KG1 (cell line): ENCODE measurements at regions not wholly inside any gene's neighbourhood (a gene's known extent, or its start where the extent isn't known, plus 50 kb on each side); places are given as distances from the start of the nearest gene placed in this dataset.

ENCODE experiments used
- DNase-seq: peaks from one replicate; lab custom pipeline; 2025; lab: John Stamatoyannopoulos, UW

GRCh38 chr9:81489046-81489445 lies 200.3 kb downstream of the TLE1 start:
- no peak for DNase-seq

DNA sequence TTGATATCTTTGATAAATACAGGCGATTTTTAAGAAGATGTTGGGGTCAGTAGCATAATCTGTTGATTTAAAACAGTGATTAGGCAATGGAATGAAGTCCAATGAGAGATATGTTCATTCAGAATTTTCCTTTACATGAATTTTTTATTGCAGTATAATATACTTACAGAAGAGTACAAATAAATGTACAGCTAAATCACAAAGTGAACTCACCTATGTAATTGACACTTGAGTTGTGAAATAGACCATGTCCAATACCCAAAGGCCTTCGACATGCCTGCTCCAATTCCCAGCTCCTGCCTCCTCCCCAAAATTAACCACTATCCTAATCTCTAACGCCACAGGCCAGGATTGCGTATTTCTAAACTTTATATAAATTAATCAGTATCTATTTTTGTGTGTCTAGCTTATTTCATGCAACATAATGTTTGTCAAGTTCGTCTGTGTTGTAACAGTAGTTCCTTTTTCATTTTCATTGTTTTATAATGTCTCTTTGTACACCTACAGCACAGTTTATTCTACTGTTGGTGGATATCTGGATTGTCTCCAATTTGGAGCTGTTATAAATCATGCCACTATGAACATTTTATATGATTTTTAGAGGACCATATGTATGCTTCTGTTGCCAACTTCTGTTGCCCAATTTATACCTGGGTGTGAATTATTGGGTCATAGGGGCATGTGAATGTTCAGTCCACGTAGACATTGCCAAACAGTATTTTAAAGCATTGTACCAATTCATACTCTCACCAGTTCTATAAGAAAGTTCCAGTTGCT lies 208.3 kb downstream of the TLE1 start:
- DNase-seq: no peak

GRCh38 chr9:81479573-81479972 lies 209.8 kb downstream of the TLE1 start:
- no peak for DNase-seq

DNA sequence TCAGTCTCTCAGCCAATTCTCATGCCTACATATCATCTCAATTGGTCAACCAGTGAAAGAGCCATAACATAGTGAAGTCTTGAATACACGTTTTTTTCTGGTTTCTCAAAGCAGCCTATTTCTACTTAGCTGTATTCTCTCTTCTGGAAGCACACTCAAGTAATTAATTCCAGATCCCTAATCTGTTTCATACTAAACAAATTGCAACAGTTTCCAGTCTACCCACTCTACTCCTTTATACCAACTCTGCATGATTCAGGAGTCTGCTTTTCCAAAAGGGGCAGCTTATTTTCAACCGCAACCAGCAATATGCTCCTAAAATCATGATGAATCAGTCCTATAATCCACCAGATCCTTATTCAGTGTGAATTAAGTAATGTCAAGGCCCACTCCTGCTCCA lies 211.7 kb downstream of the TLE1 start:
- DNase-seq: no peak

DNA sequence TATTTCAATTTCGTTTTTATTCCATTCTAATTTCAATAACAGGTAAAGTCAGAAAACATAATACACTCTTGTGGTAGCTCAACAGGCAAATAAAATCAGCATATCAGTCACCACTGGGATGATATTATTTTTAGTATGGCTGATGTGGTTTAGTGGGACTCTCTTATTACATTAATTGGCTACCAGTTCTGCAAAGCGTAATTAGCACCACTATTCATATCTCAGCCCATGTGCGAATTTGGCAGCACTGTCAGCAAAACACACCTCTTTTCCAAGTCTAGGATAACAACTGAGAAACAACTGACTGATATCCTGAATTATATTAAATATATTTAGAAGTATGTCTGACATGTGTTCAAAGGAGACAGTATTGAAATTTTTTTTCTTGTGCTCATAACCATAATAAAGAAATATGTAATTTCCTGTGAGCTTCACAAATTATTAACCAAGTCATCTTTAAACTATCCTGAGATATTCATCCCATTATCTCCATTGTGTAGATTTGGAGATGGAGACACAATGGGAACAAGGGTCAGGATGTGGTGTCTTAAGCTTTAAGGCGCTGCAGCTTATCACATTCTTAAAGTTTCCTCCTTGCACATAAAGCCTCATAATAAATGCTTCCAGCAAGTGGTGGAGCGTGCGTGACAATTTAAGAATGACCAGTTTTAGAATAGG lies 212.4 kb downstream of the TLE1 start:
- DNase-seq: no peak

DNA sequence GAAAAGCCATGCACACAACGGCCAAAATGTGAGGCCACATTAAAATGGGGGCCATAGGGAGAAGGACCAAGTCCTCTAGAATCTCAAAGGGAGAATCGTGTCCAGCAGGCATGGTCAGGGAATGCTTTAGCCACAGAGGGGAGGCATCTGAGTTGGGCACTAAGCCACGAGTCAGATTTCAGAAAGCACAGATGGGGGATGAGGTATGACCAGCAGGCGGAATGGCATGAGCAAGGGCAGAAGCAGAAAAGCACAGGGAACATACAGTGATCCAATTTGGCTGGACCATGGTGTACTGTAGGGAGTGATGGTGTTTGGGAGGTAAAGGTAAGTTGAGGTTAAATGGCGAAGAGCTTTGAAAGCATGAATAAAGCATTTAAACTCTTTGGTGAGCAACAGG lies 214.6 kb downstream of the TLE1 start:
- DNase-seq: no peak

DNA sequence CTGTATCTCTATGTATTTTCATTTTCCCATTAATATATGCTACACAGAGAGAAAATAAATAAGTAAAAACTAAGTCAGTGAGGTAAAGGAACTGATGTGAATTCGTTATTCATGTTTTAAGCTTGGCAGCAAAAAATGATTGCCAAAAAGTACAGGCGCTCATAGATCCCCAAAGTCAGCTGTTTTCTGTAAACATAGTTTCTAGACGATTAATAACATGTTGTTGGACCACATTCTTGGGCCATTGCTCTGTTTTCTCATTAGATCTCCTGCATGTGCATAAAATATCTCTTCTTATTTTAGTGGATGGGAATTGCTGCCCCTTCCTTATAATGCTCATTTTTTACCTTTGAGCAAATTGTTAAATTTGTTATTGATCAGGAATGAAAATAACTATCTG lies 215.2 kb downstream of the TLE1 start:
- no peak for DNase-seq

GRCh38 chr9:81473708-81474107 lies 215.6 kb downstream of the TLE1 start:
- DNase-seq: no peak

- DNase-seq: no peak
These were observed 216.1 kb downstream of the TLE1 start for GRCh38 chr9:81473206-81473605.

DNA sequence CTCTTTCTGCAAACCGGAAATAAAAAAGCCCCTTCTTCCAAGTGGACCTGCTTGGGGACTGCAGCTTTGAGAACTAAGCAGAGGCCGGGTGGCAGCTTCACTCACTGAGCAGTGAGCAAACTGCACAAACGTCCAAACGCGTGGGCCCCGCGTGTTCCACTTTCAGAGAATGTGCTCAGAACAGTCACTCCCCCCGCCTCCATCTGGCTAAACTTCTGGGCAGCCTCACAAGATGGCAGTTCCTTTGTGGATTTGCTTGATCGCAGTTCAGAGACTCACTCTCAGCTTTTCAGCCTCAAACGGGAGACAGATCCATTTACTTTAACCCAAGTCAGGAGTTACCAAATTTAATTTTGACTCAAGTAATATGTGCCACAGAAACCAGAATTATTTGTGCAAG lies 216.6 kb downstream of the TLE1 start:
- DNase-seq: no peak

- DNase-seq: no peak
These were observed 218.5 kb downstream of the TLE1 start for GRCh38 chr9:81470864-81471263.

DNA sequence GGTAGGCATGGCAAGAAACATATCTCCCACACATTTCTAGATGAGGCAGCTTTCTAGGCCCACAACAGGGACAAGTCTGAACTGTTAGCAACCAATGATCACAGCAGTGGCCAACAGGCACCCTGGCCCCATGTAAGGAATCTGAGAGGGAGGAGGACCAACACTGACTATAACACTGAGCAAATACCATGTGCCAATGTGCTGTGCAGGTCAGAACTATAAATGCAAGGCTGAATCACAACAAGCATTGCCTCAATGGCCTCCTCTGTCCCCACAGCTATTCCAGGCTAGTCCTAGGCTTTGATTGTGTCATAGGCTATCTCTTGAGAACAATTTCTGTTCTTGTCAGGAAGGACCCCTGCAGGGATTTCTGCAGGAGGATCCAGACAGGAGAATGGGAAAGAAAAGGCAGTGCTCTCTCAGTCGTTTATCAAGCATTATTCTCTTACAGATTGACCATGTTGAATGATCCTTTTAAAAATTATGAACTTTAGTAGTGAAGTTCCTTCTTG lies 221.2 kb downstream of the TLE1 start:
- DNase-seq: no peak

- no peak for DNase-seq
These were observed 222.4 kb downstream of the TLE1 start for GRCh38 chr9:81466981-81467380.

DNA sequence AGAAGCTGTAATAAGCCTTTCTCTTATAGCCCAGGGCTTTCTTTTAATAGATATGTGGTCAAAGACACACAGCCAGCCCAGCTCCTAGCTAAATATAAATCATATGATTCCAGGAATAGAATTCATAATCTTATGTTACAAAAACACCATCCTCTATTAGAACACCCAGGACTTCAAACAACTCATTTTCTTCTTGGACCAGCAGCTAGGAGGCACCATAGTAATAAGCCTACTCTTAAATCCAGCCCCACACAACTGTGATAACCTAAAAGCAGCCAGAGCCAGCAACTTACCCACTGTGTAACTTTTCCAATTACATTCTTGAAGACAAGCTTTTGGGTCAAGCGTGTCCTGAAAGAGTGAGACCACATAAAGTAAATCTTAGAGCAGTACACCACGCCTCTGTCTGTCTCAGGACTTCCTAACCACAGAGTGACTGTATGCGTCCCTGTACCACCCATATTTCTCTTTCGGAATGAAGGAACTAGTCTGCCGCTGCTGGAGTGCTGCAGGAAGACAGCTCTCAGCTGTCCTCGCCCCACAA lies 223.8 kb downstream of the TLE1 start:
- no peak for DNase-seq

DNA sequence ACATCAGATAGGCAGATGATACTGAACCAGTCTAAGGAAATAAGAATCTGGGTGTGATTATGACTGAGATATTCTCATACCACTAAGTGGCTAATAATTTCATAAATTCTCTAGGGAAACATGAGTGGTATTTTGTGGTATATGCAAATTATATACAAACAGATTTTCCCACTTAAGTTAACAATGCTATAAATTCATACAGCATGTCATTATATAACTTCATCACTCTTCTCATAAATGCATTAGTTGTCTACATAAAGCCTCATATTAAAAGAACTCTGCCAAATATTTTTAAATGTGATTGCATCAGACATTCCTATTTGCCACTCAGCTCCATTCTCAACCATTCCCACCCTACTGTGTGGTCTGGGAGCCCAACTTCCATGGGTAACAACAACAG lies 226.5 kb downstream of the TLE1 start:
- DNase-seq: no peak

DNA sequence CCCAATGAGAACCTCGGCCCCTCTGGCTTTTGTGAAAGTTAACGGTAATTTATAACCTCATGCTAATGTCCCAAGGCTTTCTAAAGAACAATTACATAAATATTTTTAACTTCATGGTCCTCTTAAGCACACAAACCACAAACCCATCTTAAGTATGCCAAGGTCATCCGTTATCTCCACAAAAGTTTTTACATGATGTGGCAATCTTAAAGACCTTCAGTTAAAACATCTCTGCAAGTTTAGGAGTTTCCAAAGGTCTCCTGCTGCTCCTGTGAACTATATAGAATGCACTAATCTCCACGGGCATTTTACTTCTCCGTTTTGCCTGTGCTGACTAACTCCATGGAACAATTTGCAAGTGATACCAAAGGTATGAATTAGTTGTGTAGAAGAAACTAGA lies 228.2 kb downstream of the TLE1 start:
- no peak for DNase-seq

DNA sequence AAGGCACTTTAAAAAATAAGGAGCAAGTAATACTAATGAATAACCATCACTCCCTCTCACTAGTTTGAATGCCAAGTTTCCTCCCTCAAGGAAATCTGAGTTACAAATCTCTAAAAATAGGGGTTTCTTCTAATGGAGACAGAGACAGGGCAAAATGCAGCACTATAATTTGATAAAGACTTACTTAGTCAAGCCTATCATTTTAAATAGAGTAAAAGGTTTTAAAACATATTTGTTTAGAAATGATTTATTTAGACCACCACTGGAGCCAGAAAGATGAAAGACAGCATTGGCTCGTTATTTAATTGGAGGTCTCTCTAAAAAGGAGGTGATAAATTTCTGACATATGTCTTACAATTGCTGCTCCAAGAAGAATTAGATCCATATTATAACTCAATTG lies 228.7 kb downstream of the TLE1 start:
- no peak for DNase-seq

DNA sequence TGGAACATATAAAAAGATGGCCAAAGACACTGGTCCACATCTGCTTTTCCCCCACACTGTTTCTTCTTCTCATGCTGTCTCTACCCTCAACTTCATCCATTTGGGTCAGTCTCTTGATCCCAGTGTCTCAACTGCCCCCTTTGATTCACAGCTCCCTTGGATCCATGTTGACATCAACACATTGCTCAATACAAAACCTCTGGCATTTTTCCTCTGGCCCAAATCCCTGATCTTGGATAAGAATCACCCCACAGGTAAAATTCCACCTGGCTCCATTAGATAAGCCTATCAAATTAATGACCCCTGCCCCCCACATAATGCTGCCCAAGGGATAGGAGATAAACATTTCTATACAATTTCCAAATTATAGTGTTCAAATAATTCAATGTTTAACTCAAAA lies 229.8 kb downstream of the TLE1 start:
- DNase-seq: no peak

- no peak for DNase-seq
These were observed 232.8 kb downstream of the TLE1 start for GRCh38 chr9:81456431-81457006.

DNA sequence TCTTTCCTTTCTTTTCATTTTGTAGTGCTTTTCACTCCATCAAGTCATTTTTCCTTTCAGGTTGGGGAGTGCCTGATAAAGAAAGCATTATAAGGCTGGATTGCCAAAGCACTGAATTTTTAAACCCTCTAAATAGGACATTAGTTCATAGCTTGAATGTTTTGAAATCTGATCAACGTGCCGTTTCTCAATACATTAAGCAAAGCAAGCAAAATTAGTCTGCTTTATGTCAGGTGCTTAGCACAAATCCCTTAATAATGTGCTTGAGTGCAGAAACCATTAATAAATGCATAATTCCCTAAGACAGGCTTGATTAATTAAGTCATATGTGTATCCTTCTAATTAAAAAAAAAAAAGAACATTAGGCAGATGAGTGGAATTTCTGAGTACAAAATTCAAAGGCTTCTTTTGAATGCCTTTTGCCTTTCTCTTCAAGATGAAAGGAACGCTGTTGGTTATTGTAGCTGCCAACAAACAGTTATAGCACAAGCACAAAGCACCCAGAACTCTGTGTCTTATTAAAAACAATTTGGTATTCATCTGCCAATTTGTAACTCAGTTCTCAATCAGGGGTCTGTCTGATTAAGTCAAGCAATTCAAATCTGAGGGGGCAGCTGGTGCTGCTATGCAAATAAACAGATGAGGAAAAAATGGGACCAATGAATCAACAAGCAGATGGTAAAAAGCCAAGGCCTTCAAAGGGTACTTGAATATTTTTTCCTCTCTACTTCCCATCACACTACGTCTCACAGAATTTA lies 233.7 kb downstream of the TLE1 start:
- no peak for DNase-seq

DNA sequence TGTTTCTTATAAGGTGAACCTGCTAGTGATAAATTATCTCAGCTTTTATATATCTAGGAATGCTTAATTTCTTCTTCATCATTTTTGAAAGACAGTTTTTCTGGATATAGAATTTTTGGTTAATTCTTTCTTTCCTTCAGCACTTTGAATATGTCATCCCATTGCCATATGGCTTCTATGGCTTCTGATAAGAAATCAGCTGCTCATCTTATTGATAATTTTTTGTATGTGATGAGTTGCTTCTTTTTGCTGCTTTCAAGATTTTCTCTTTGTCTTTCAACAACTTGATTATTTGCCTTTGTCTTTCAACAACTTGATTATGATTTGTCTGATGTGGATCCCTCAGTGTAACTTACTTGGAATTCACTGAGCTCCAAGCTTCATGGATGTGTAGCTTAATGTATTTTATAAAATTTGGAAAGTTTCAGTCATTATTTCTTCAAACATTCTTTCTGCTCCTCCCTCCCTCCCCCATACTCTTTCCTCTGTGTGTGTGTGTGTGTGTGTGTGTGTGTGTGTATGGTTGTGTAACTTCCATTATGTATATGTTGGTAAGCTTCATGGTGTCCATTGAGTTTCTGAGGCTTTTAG lies 243.9 kb downstream of the TLE1 start:
- no peak for DNase-seq

- no peak for DNase-seq
These were observed 257.7 kb downstream of the TLE1 start for GRCh38 chr9:81431641-81432040.
